ENCODE measurements at regions not wholly inside any gene's neighbourhood (a gene's known extent, or its start where the extent isn't known, plus 50 kb on each side); places are given as distances from the start of the nearest gene placed in this dataset.

DNA sequence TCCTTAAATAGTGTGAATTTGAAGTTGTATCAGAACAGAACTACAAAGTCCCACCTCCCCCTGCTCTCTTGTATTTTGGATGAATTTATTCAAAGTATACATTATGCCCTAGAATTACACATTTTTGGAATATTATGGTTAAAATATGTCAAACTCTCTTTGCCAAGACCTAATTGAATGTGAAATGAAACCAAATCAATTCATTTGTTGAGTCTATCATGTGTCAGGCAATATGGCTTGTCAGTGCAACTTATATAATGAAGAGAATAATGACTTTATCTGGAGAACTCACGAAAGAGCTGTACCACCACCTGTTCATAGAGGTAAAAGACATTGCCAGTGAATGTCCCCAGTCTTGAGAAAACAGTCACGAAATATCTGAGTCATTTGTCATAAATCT, 106.8 kb downstream of the TUSC1 start:
- Histone ChIP-seq H3K27me3 (ENCODE audit: control insufficient read depth, insufficient read depth, low read length) (no peaks in the 10 kb centered on the region), H3K4me3 (ENCODE audit: low read depth, low read length) (no peak overlapping the region), H3K36me3 (ENCODE audit: control insufficient read depth, insufficient read depth, low read length) (no peaks in the 10 kb centered on the region)
- DNase-seq (ENCODE audit: low read depth) = no peak
- FAIRE-seq = no peak
- TF ChIP-seq, protein P1, sequence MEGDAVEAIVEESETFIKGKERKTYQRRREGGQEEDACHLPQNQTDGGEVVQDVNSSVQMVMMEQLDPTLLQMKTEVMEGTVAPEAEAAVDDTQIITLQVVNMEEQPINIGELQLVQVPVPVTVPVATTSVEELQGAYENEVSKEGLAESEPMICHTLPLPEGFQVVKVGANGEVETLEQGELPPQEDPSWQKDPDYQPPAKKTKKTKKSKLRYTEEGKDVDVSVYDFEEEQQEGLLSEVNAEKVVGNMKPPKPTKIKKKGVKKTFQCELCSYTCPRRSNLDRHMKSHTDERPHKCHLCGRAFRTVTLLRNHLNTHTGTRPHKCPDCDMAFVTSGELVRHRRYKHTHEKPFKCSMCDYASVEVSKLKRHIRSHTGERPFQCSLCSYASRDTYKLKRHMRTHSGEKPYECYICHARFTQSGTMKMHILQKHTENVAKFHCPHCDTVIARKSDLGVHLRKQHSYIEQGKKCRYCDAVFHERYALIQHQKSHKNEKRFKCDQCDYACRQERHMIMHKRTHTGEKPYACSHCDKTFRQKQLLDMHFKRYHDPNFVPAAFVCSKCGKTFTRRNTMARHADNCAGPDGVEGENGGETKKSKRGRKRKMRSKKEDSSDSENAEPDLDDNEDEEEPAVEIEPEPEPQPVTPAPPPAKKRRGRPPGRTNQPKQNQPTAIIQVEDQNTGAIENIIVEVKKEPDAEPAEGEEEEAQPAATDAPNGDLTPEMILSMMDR (IDR thresholded peaks at IDR 0.05; ENCODE audit: insufficient read depth, low read length, severe bottlenecking) = no peak

DNA sequence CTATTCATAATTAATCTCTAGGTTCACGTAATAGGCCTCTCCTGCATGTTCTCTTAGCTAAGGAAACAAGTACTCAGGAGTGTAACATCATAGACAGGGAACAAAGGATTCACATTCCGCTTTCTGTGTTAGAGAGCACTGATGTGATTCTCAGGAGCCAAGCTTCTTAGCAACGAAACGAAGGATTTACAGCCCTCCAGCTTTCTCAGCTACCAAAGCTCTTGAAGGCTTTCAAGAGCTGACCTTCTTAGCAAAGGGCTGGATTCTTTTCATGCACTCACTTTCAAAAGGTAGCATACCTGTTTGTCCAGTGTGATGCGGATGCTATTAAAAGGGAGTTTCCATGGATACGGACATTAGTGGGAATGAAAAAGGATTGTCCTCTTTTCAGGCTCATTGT, 107.4 kb downstream of the TUSC1 start:
- no peak overlapping the region for H3K4me3 ChIP-seq (ENCODE audit: low read depth, low read length)
- FAIRE-seq (no peak), DNase-seq (ENCODE audit: low read depth) (no peak)
- no peaks in the 10 kb centered on the region for H3K36me3 ChIP-seq (ENCODE audit: control insufficient read depth, insufficient read depth, low read length)
- TF ChIP-seq, protein P1 (IDR thresholded peaks at IDR 0.05; ENCODE audit: insufficient read depth, low read length, severe bottlenecking) = no peak
- no peaks in the 10 kb centered on the region for H3K27me3 ChIP-seq (ENCODE audit: control insufficient read depth, insufficient read depth, low read length)

DNA sequence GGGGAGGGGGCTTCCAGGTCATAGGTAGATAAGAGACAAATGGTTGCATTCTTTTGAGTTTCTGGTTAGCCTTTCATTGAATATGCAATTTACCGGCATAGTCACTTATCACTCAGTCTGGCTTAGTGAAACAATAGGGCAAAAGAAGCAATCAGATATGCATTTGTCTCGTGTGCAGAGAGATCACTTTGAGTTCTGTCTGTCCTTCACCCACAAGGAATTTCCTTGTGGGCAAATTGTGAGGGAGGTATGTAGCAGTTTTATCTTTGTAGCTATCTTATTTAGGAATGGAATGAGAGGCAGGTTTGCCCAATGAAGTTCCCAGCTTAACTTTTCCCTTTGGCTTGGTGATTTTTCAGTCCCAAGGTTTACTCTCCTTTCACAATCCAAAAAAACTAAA, 116.1 kb downstream of the TUSC1 start:
- DNase-seq (ENCODE audit: low read depth) = no peak
- TF ChIP-seq, protein P1 (IDR thresholded peaks at IDR 0.05; ENCODE audit: insufficient read depth, low read length, severe bottlenecking) = no peak
- Histone ChIP-seq H3K27me3 (ENCODE audit: control insufficient read depth, insufficient read depth, low read length) (no peaks in the 10 kb centered on the region), H3K4me3 (ENCODE audit: low read depth, low read length) (no peak overlapping the region), H3K36me3 (ENCODE audit: control insufficient read depth, insufficient read depth, low read length) (no peaks in the 10 kb centered on the region)
- no peak for FAIRE-seq

DNA sequence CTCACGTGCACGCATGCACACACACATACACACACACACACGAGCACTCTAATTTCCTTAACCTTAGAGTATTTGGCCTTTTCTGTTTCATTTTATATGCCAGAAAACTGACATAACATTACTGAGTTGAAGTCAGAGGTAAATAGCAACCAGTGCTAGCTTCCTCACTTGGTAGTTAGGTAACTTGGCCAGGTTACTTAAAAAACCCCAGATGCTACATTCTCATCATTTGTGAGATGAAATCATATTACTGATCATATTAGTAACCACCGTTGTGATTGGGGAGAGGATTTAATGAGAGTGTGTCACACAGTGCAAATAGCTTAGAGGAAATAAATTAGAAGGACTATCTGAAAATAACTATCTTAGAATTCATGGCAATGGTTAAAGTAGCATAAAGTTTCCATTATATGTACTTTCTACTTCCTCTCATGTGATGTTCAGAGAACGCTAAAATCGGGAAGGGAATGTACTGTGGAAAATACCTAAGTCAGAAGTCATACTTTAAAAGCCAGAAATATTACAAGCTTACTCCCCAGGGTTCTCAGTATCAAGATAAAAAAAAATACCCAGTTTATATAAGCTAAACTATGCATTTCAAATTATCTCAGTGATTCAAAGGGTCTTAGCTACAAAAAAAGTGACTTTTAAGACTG, 120.5 kb downstream of the TUSC1 start:
- no peak overlapping the region for H3K4me3 ChIP-seq (ENCODE audit: low read depth, low read length)
- FAIRE-seq (no peak), DNase-seq (ENCODE audit: low read depth) (no peak)
- H3K36me3 ChIP-seq (ENCODE audit: control insufficient read depth, insufficient read depth, low read length) = no peaks in the 10 kb centered on the region
- no peaks in the 10 kb centered on the region for H3K27me3 ChIP-seq (ENCODE audit: control insufficient read depth, insufficient read depth, low read length)
- TF ChIP-seq, protein P1 (IDR thresholded peaks at IDR 0.05; ENCODE audit: insufficient read depth, low read length, severe bottlenecking) = no peak

DNA sequence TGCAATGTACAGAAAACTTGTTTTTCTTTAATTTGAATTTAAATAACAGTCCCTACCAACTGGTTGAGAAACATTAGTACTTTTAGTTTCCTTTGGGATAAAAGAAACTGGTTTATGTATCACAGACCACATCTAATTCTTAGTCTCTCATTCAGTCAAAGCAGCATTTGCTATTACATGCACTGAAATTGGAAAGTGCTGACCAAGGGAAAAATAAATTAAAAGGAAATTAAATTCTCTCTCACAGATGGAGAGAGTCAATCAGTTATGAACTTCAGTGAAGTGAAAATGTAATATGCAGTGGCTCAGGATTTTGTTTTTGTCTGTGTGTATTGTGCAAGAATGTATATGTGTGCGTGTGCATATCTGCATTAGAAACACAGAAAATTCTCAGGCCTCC, 121.7 kb downstream of the TUSC1 start:
- FAIRE-seq = no peak
- no peak overlapping the region for H3K4me3 ChIP-seq (ENCODE audit: low read depth, low read length)
- no peaks in the 10 kb centered on the region for H3K27me3 ChIP-seq (ENCODE audit: control insufficient read depth, insufficient read depth, low read length)
- TF ChIP-seq, protein P1 (IDR thresholded peaks at IDR 0.05; ENCODE audit: insufficient read depth, low read length, severe bottlenecking) = no peak
- DNase-seq (ENCODE audit: low read depth) = no peak
- H3K36me3 ChIP-seq (ENCODE audit: control insufficient read depth, insufficient read depth, low read length) = no peaks in the 10 kb centered on the region

DNA sequence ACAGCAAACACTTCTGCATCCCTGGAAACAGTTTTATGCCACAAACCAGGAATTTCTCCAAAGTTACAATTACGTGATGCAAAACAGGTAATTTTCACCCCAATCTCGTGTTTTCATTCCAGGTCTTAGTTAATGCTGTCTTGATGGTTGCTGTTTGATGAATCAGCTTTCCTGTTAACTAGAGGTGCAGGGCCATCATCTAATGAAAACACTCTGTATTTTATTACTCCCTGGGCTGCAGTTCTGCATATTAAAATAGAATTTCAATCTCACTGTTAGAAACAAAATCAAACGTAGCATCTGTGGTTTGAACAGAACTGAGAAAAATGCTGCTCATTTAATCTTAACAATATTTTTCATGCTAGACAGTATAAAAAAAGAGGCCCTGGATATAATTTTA, 129.4 kb downstream of the TUSC1 start:
- DNase-seq (ENCODE audit: low read depth) (no peak), FAIRE-seq (no peak)
- H3K36me3 ChIP-seq (ENCODE audit: control insufficient read depth, insufficient read depth, low read length) = no peaks in the 10 kb centered on the region
- H3K27me3 ChIP-seq (ENCODE audit: control insufficient read depth, insufficient read depth, low read length) = no peaks in the 10 kb centered on the region
- TF ChIP-seq, protein P1 (IDR thresholded peaks at IDR 0.05; ENCODE audit: insufficient read depth, low read length, severe bottlenecking) = no peak
- no peak overlapping the region for H3K4me3 ChIP-seq (ENCODE audit: low read depth, low read length)

All from bronchial epithelial cell (primary cell).